GM18519 (cell line): ENCODE measurements at regions not wholly inside any gene's neighbourhood (a gene's known extent, or its start where the extent isn't known, plus 50 kb on each side); places are given as distances from the start of the nearest gene placed in this dataset.
"Not testable (repeated sequence)": the region's sequence is repeated elsewhere in the genome, so short reads cannot be mapped to it uniquely, and the experiment has no call there.

Experiments
- ATAC-seq: cut with Tn5 transposase; IDR thresholded peaks from one replicate; pipeline ENCODE4 v1.9.1; 2021; ENCODE audit warnings: mild to moderate bottlenecking, moderate library complexity; ENCODE audit not compliant: unreplicated experiment, low FRiP score

GRCh38 chr4:116066711-116067245, 953.4 kb upstream of the NDST4 start:
- ATAC-seq: no peak

DNA sequence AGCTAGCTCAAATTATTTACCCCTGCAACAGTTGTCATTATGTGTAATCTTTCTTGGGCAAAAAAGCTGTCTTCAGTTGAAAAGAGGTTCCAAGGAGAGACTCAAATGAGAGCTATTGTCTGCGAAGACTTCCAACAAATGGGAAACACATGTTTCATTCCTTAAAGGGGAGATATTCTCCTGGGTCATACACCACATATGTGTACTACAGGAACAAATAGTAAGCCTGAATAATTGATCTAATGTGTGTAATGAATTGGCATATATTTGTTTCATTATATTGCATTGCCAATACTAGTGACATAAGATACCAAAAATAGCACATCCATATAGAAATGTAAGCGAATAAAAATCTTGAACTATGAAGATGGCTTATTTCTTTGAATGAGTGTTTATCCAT, 950.9 kb upstream of the NDST4 start:
- ATAC-seq: no peak

- ATAC-seq: no peak
Measured at GRCh38 chr4:116059361-116059760, 945.9 kb upstream of the NDST4 start.

GRCh38 chr4:116058129-116058528, 944.7 kb upstream of the NDST4 start:
- no peak for ATAC-seq

DNA sequence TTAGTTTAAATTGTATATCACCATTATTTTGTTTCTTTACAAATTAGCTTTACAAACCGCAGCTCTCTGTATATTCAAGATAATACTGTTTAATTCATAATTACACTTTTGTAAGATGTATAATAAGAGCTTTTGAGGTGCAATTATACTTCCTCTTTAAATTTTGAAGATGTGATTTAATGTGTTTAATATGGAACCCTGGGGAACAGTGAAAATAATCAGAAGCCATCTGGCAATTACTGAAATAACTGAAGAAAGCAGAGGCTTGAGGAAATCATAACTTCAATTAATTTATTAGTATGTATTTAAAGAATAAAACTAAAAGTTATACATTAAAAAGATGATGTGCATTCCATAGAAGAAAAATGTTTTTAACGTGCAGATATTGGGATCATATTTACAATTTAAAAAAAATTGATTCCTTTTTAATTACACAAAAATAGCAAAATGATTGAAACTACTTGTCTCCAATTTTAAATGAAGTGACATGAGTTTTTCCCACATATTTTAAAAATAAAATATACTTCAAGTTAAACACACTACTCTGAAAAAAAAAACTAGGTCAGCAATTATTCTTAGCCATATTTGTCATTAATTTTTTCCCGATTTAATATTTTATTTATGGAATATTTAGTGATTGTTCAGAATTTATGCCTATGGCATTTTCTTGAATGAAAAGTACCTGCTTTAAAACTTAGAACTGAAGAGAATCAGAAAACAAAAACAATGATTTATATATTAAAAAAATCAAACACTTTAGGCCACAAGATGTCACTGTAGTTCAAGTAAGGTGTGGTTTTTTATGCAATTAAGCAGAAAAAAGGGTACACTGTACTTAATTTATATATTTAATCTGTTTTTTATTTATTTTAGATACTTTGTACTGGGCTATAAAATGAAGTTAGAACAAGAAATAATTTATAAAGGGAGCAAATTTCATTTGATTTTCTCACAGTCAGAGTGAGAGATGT, 942.7 kb upstream of the NDST4 start:
- no peak for ATAC-seq

DNA sequence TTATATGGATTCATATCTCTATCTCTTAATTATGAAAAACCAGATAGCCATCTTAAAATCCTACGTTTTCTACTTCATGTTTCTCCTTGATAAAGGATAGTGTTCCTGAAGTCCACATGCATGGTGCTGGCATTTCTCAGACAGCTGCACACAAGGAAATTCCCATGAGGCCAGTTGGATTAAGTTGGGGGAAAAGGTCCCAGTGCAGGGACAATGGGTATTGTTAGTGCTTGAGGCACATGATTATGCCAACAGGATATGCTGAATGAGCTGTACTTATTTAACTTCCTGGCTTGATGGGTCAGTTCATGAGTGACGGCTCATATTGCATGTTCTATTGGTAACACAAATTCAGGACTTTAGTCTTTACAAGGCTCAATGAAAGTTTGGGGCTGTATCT, 913.9 kb upstream of the NDST4 start:
- no peak for ATAC-seq

- ATAC-seq: no peak
Measured at GRCh38 chr4:116024954-116025708, 911.7 kb upstream of the NDST4 start.

- ATAC-seq: no peak
Measured at GRCh38 chr4:116023049-116023448, 909.6 kb upstream of the NDST4 start.

DNA sequence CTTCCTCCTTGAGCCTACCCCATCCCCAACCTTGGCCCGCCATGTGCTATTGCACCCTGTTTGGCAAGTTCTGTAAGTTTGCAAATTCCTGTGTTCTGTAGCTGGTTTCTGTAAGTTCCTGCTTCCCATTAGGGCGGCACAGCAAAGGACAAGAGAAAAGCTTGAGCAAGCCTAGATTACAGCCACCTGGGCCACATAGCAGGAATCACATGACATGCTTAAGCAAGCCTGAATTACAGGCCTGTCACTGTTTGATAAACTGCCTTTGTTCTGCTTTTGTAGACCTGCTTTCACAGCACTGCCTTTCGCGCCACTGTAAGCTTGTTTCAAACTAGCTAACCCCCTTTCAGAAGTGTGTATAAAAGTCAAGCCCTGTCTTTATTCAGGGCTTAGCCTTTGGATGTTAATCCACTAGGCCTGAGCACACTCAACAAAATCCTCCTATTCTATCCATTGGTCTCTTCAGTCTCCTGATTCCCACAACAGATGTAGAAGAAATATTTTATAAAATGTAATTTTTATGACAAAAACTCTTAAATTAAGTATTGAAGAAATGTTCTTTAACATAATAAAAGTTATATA, 906.8 kb upstream of the NDST4 start:
- no peak for ATAC-seq

- no peak for ATAC-seq
Measured at GRCh38 chr4:116018831-116019230, 905.4 kb upstream of the NDST4 start.

DNA sequence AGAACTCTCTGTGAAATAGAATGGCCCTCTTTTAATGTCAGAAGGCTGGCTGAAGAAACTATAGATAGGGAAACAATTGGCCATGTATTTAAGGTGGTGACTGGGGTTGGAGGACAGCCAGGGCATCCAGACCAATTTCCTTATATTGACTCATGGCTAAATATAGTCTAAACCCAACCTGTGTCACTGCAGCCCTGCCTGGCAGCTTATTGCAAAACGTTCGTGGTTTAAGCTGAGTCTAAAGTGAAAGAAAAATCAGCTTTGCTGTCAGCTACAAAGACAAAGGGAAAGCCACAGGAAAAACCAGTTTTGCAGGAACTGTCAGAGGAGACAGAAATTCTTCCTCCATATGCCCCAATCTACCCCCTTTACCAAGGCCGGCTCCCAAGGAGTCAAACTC, 902.8 kb upstream of the NDST4 start:
- no peak for ATAC-seq

DNA sequence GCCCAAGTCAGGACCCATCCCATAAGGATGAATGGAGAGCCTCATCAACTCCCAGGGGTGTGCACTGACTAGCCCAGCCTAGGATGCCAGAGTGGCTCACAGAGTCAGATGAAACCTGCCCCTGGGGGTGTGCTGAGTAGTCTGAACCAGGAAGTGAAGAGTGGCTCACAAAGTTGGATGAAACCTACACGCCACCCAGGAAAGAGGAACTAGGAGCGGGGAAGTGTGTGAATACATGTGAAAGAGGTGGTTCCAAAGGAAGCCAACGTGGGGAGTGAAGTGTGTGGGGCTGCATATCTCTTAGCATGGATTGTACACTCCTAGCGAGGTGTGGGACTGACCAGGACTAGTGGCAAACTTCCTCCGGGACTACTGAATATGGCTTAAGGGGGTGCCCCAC, 902.1 kb upstream of the NDST4 start:
- no peak for ATAC-seq

GRCh38 chr4:116015062-116015461, 901.6 kb upstream of the NDST4 start:
- no peak for ATAC-seq

DNA sequence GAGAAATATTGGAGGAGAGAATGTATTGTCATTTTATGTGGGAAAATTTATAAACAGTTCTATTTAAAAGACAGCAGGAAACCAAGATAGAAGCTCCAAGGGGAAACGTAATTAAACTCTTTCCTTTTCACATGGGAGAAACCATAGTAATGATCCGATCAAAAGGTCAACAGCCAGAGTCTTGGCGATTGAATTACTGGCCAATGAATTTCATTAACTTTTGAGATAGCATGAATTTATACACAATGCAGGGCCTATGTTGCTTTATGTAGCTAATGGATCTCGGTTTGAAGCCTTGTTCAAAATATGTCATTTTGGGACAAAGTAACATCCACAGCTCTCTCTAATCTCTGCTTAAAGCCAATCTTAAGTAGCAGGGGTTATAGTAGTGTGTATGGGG, 897.5 kb upstream of the NDST4 start:
- ATAC-seq: no peak

GRCh38 chr4:116005806-116006088, 892.3 kb upstream of the NDST4 start:
- ATAC-seq: no peak

DNA sequence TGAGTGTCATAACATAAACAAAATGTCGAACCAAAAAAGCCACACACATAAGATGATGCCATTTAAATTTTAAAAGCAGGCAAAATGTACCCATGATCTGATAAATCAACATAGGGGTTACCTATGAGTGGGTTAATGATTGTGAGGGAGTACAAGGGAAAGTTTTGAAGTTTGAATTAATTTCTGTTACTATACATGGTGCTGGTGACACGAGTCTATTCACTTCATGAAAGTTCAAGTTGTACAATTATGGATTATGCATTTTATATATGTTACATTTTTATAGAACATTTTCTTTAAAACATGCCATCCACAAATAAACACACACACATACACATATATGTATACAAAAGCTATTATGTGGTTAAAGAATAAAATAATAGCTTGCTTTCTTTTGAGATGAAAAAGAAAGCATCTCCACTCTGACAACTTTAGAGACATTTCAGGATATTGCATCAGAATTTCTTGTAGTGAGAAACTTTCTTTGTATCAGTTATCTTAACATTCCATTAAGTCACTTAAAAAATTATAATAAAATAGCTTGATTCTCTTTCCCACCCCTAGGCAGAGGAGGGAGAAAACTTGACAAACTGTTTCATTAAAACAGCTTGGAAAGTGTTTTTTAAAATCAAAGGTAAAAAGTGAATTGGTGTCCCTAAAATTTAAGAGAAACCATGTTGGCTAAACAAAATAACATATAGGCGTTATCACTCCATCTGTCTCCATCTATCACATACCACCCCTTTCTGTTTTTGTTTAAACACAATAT, 891.8 kb upstream of the NDST4 start:
- ATAC-seq: no peak

- no peak for ATAC-seq
Measured at GRCh38 chr4:116001291-116001690, 887.9 kb upstream of the NDST4 start.

DNA sequence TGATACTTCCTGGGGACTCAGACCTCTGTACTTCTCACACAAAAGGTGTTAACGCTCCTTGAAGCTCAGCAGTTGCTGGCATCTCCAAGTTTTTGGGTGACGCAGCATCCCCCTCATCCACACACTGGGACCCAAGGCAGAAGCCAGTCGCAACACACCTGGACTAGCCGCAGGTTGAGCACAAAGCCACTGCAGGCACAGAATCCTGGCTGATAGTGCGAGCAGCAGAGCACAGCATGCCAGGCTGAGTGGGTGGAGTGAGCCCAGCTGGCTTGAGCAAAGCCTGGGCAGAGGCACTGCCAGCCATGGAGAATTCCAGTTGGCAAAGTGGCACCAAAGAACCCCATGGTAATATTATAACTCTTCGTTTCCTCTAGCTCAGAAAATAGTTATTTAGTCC, 873.2 kb upstream of the NDST4 start:
- no peak for ATAC-seq

DNA sequence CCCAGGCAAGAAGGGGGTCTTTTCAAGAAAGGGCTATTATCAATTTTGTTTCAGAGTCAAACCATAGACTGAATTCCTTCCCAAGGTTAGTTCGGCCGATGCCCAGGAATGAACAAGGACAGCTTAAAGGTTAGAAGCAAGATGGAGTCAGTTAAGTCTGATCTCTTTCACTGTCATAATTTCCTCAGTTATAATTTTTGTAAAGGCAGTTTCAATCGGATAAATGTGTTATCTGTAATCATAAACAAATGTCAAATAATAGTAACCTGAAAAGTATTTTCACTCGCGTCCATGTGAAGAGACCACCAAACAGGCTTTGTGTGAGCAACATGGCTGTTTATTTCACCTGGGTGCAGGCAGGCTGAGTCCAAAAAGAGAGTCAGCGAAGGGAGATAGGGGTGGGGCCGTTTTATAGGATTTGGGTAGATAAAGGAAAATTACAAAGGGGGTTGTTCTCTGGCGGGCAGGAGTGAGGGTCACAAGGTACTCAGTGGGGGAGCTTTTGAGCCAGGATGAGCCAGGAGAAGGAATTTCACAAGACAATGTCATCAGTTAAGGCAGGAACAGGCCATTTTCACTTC, 862.1 kb upstream of the NDST4 start:
- not testable (repeated sequence) for ATAC-seq

DNA sequence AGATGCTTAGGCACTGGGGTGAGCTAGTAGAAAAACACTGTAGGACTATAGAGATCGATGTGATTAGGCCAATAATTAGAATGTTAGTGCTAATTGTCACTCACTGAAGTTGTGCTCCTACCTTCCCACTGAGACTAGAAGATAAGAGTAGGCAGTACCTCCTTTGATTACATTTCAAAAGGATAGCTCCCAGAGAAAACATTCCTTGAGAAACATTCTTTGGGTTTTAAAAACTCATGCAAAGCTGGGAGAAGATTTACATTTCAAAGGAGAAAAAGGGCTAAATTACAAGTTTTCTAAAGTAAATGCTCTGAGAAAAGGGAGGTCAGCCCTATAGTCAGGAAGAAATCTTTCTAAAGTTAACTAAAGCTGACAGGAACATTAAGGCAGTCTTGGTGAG, 860.3 kb upstream of the NDST4 start:
- no peak for ATAC-seq
